ENCODE measurements at regions not wholly inside any gene's neighbourhood (a gene's known extent, or its start where the extent isn't known, plus 50 kb on each side); places are given as distances from the start of the nearest gene placed in this dataset.
A peak's percentile ranks its signal among the peaks of the same experiment; 100 is the strongest.
"Not testable (repeated sequence)": the region's sequence is repeated elsewhere in the genome, so short reads cannot be mapped to it uniquely, and the experiment has no call there.

- peaks cover 4 to 25% (median 18%) of the 10 kb centered on the region in 3 donors for H3K9me3 ChIP-seq
- intact Hi-C loops (cut with DNase I; ENCODE audit: low total_unique reads): no loop called here
- no peaks in the 10 kb centered on the region for H3K4me1 ChIP-seq
- H3K4me3 ChIP-seq: no peak overlapping the region
- H3K27me3 ChIP-seq: peaks cover 0 to 14% of the 10 kb centered on the region in 2 donors
- H3K36me3 ChIP-seq: no peaks in the 10 kb centered on the region
- DNase-seq: no peak
- no peak overlapping the region for H3K27ac ChIP-seq
- no peak for TF ChIP-seq CTCF (IDR thresholded peaks at IDR 0.05)
Measured at GRCh38 chr14:104401785-104402184, 177.8 kb upstream of the C14orf180 start.

GRCh38 chr14:104402303-104402702 is 177.3 kb upstream of the C14orf180 start:
- H3K4me3 ChIP-seq; intact Hi-C loops (cut with DNase I; ENCODE audit: low total_unique reads); H3K27ac ChIP-seq; DNase-seq; H3K36me3 ChIP-seq; H3K4me1 ChIP-seq: not testable (repeated sequence)
- Histone ChIP-seq H3K27me3 (peaks cover 0 to 14% of the 10 kb centered on the region in 2 donors), H3K9me3 (peaks cover 4 to 19% (median 14%) of the 10 kb centered on the region in 3 donors)

GRCh38 chr14:104403421-104404220 is 175.9 kb upstream of the C14orf180 start:
- no peak for TF ChIP-seq CTCF (IDR thresholded peaks at IDR 0.05)
- no peak overlapping the region for H3K27ac ChIP-seq
- no peak overlapping the region for H3K4me3 ChIP-seq
- H3K27me3 ChIP-seq: peaks cover 0 to 14% of the 10 kb centered on the region in 2 donors
- H3K4me1 ChIP-seq: no peaks in the 10 kb centered on the region
- intact Hi-C loops (cut with DNase I; ENCODE audit: low total_unique reads): no loop called here
- H3K9me3 ChIP-seq: peaks cover 0 to 15% (median 9%) of the 10 kb centered on the region in 3 donors
- peak in 1 of 2 donors; percentile 61 for DNase-seq
- H3K36me3 ChIP-seq: no peaks in the 10 kb centered on the region

- H3K36me3 ChIP-seq: no peaks in the 10 kb centered on the region
- H3K4me3 ChIP-seq: no peak overlapping the region
- no peak for TF ChIP-seq CTCF (IDR thresholded peaks at IDR 0.05)
- H3K27me3 ChIP-seq: peaks cover 0 to 14% of the 10 kb centered on the region in 2 donors
- no peaks in the 10 kb centered on the region for H3K4me1 ChIP-seq
- no peak overlapping the region for H3K27ac ChIP-seq
- intact Hi-C loops (cut with DNase I; ENCODE audit: low total_unique reads): no loop called here
- H3K9me3 ChIP-seq: peaks cover 0 to 2% (median 0%) of the 10 kb centered on the region in 3 donors
- DNase-seq: no peak
Measured at GRCh38 chr14:104404922-104405321, 174.6 kb upstream of the C14orf180 start.

GRCh38 chr14:104405360-104406226 is 174.0 kb upstream of the C14orf180 start:
- no peak overlapping the region for H3K4me3 ChIP-seq
- H3K4me1 ChIP-seq: no peaks in the 10 kb centered on the region
- no peak for TF ChIP-seq CTCF (IDR thresholded peaks at IDR 0.05)
- intact Hi-C loops (cut with DNase I; ENCODE audit: low total_unique reads): no loop called here
- peak in 1 of 2 donors; percentile 13 for DNase-seq
- no peaks in the 10 kb centered on the region for H3K9me3 ChIP-seq
- H3K36me3 ChIP-seq: no peaks in the 10 kb centered on the region
- H3K27ac ChIP-seq: no peak overlapping the region
- peaks cover 0 to 14% of the 10 kb centered on the region in 2 donors for H3K27me3 ChIP-seq

GRCh38 chr14:104406831-104407230 is 172.7 kb upstream of the C14orf180 start:
- intact Hi-C loops (cut with DNase I; ENCODE audit: low total_unique reads): no loop called here
- no peak for TF ChIP-seq CTCF (IDR thresholded peaks at IDR 0.05)
- DNase-seq: no peak
- peaks cover 0 to 14% of the 10 kb centered on the region in 2 donors for H3K27me3 ChIP-seq
- no peak overlapping the region for H3K4me3 ChIP-seq
- no peaks in the 10 kb centered on the region for H3K36me3 ChIP-seq
- no peaks in the 10 kb centered on the region for H3K9me3 ChIP-seq
- H3K27ac ChIP-seq: no peak overlapping the region
- H3K4me1 ChIP-seq: no peaks in the 10 kb centered on the region

Data from tibial artery (tissue), 4 donors.